Lower leg skin (tissue), 3 donors: ENCODE measurements at regions not wholly inside any gene's neighbourhood (a gene's known extent, or its start where the extent isn't known, plus 50 kb on each side); places are given as distances from the start of the nearest gene placed in this dataset.
A peak's percentile ranks its signal among the peaks of the same experiment; 100 is the strongest.
"Not testable (repeated sequence)": the region's sequence is repeated elsewhere in the genome, so short reads cannot be mapped to it uniquely, and the experiment has no call there.

Experiments used
- DNase-seq, 2 donors: peaks; one replicate each; pipeline ENCODE4 v3.0.0-alpha.2; 2019; ENCODE audit warnings: low spot score in 2 of 2
- H3K4me3 ChIP-seq: fragments of 200-600 bp; sonication (generic); 2 replicates; pipeline ENCODE4 v1.5.1; 2017; ENCODE audit warnings: mild to moderate bottlenecking, low read depth; ENCODE audit not compliant: poor library complexity, severe bottlenecking
- WGBS, 2 donors: methylation state at CpG; one replicate each; pipeline ENCODE4 v1.1.5; 2018; 5-methylcytosine and 5-hydroxymethylcytosine counted together
- intact Hi-C: fragments of 100-400 bp; cut with DNase I; formaldehyde crosslinking; loops from one replicate; pipeline ENCODE4 v1.15.0; 2023; ENCODE audit warnings: low total_unique reads

DNA sequence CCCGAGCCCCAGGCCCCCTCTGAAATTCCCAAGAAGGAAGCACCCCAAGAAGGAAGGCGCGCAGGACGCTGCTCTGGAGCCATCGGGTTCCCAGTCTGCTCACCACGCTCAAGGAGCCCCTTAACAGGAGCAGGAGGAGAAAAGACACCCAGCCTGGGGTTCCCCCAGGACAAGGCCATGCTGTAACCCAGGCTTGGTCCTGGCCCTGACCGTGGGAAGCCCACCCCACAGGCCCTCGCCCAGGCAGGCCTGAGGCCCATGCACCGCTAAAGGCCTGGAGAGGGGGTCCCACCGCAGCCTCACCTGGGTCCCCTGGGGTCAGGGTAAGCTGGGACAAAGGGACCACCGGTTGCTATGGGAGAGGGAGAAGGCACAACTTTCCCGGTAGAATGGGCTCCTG is 309.3 kb downstream of the TP53TG3F start:
- H3K4me3 ChIP-seq, DNase-seq, intact Hi-C loops: not testable (repeated sequence)
- 90 to 98% methylated on average over 3 to 6 of the region's 12 CpGs for whole genome bisulfite sequencing, 2 donors

DNA sequence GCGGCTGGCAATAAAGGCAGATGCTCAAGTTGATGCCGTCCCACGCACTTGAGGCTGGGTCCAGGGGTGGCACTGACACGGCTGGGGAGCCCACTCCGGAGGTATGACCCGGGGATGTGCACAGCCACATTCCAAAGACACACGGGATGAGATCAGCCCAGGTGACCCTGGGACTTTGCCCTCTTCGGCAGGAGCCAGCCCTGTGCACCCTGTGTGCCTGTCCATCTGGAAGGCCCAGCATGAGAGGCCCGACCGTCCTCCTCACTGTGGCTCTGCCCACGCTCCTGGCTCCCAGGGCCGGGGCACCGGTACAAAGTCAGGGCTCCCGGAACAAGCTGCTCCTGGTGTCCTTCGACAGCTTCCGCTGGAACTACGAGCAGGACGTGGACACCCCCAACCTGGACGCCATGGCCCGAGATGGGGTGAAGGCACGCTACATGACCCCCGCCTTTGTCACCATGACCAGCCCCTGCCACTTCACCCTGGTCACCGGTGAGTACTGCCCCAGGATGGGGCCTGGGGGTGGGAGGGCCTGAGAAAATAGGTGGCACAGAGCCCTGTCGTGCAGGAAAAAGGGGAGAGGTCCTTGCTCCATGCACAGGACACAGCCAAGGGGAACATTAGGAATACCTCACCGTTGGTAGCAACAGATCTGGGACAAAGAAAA is 309.9 kb downstream of the TP53TG3F start:
- DNase-seq, H3K4me3 ChIP-seq, intact Hi-C loops: not testable (repeated sequence)
- 84 to 92% methylated on average over 5 to 7 of the region's 25 CpGs for WGBS, 2 donors

DNA sequence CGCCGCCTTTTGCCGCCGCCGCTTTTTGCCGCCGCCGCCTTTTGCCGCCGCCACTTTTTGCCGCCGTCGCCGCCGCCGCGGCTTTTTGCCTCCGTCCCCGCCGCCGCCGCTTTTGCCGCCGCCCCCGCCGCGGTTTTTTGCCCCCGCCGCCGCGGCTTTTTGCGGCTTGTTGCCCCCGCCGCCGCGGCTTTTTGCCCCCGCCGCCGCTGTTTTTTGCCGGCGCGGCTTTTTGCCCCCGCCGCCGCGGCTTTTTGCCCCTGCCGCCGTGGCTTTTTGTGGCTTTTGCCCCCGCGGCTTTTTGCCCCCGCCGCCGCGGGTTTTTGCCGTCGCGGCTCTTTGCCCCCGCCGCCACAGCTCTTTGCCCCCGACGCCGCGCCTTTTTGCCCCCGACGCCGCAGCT is 311.1 kb downstream of the TP53TG3F start:
- WGBS, 2 donors, result 60 to 66% methylated on average over 57 of the region's 66 CpGs
- DNase-seq, intact Hi-C loops, H3K4me3 ChIP-seq: not testable (repeated sequence)

GRCh38 chr16:33771211-33771610 is 311.8 kb downstream of the TP53TG3F start:
- intact Hi-C loops, H3K4me3 ChIP-seq, DNase-seq: not testable (repeated sequence)
- 56 to 95% methylated on average over 10 to 14 of the region's 22 CpGs for WGBS, 2 donors

- intact Hi-C loops, H3K4me3 ChIP-seq, DNase-seq: not testable (repeated sequence)
- 66 to 78% methylated on average over 2 of the region's 2 CpGs for WGBS, 2 donors
Measured at GRCh38 chr16:33773966-33774365, 314.6 kb downstream of the TP53TG3F start.

DNA sequence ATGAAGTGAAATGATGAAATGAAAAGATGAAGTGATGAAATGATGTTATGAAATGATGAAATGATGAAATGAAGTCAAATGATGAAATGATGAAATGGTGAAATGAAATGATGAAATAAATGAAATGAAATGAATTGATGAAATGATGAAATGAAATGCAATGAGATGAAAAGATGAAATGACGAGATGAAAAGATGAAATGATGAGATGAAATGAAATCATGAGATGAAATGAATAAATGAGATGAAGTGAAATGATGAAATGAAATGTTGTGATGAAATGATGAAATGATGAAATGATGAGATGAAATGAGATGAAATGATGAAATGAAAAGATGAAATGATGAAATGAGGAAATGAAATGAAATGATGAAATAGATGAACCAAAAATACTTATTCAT is 315.3 kb downstream of the TP53TG3F start:
- WGBS, 2 donors, result 67% methylated on average over 1 of the region's 1 CpG
- DNase-seq, intact Hi-C loops, H3K4me3 ChIP-seq: not testable (repeated sequence)

DNA sequence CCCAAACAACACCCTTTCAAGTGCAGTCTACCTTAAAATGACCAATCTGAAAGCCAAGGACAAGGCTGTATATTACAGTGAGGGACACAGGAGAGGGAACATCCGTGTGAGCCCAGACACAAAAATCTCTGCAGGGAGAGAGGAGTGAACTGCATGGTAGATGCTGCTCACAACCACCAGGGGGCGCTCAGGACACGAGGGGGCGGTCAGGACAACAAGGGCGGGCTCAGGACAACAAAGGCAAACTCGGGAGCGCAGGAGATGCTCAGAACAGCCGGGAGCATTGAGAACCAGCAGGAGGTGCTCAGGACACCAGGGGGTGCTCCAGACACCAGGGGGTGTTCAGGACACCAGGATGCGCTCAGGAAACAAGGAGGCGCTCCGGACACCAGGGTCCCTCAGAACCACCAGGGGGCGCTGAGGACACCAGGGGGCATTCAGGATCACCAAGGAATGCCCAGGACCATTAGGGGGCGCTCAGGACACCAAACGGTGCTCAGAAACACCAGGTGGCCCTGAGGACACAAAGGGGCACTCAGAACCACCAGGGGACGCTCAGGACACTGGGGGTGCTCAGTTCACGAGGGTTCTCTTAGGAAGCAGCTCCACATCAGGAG is 357.0 kb downstream of the TP53TG3F start:
- intact Hi-C loops, DNase-seq, H3K4me3 ChIP-seq: not testable (repeated sequence)
- no CpG with 5 or more reads among the region's 16 CpGs for WGBS, 2 donors

GRCh38 chr16:33824736-33825135 is 365.3 kb downstream of the TP53TG3F start:
- H3K4me3 ChIP-seq, intact Hi-C loops: not testable (repeated sequence)
- peak in 1 of 2 donors; percentile 15 for DNase-seq
- WGBS, 2 donors, result 71% methylated on average over 8 of the region's 25 CpGs; no CpG with 5 or more reads in 1 of the 2 donors

GRCh38 chr16:33827522-33827921 is 368.1 kb downstream of the TP53TG3F start:
- DNase-seq, H3K4me3 ChIP-seq, intact Hi-C loops: not testable (repeated sequence)
- WGBS, 2 donors, result 70 to 75% methylated on average over 2 of the region's 5 CpGs

DNA sequence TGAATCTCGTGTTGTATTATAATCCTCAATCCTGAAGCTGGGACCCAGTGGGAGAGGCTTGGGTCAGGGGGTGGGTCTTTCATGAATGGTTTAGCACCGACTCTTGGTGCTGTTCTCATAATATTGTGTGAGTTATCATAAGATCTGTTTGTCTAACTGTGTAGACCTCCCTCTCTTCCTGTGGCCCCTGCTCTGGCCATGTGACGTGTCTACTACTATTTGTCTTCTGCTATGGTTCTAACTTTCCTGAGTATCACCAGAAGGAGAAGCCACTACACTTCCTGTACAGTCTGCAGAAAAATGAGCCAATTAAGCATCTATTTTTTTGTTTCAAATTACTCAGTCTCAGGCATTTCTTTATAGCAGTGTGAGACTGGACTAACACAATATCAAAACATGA is 379.7 kb downstream of the TP53TG3F start:
- intact Hi-C loops, H3K4me3 ChIP-seq, DNase-seq: not testable (repeated sequence)
- 20 to 44% methylated on average over 1 of the region's 3 CpGs for WGBS, 2 donors

GRCh38 chr16:33844533-33844932 is 385.1 kb downstream of the TP53TG3F start:
- peak in 1 of 2 donors; percentile 78 for DNase-seq
- H3K4me3 ChIP-seq, intact Hi-C loops: not testable (repeated sequence)
- WGBS, 2 donors, result 66 to 80% methylated on average over 3 to 6 of the region's 10 CpGs
